DOHH2 (cell line): ENCODE measurements at regions not wholly inside any gene's neighbourhood (a gene's known extent, or its start where the extent isn't known, plus 50 kb on each side); places are given as distances from the start of the nearest gene placed in this dataset.

ENCODE experiments used
- EZH2phosphoT487 ChIP-seq: fragments of 200-600 bp; sonication (generic); IDR thresholded peaks from 2 replicates; pipeline ENCODE4 v1.6.1; 2017; ENCODE audit warnings: borderline replicate concordance, mild to moderate bottlenecking, antibody characterized with exemption, low read length, moderate library complexity, mixed read lengths
- TF ChIP-seq, protein P1 (sequence below): fragments of 200-600 bp; sonication (generic); IDR thresholded peaks from one replicate; pipeline ENCODE4 v1.5.1; 2014; ENCODE audit warnings: antibody characterized with exemption, mild to moderate bottlenecking, low read depth, low read length; ENCODE audit not compliant: poor library complexity, severe bottlenecking

- TF ChIP-seq, protein P1, sequence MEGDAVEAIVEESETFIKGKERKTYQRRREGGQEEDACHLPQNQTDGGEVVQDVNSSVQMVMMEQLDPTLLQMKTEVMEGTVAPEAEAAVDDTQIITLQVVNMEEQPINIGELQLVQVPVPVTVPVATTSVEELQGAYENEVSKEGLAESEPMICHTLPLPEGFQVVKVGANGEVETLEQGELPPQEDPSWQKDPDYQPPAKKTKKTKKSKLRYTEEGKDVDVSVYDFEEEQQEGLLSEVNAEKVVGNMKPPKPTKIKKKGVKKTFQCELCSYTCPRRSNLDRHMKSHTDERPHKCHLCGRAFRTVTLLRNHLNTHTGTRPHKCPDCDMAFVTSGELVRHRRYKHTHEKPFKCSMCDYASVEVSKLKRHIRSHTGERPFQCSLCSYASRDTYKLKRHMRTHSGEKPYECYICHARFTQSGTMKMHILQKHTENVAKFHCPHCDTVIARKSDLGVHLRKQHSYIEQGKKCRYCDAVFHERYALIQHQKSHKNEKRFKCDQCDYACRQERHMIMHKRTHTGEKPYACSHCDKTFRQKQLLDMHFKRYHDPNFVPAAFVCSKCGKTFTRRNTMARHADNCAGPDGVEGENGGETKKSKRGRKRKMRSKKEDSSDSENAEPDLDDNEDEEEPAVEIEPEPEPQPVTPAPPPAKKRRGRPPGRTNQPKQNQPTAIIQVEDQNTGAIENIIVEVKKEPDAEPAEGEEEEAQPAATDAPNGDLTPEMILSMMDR, result no peak
- TF ChIP-seq EZH2phosphoT487, result no peak
These were observed 195.5 kb upstream of the CLINT1 start for GRCh38 chr5:158054223-158055110.
